PC-3 (cell line): ENCODE measurements at regions not wholly inside any gene's neighbourhood (a gene's known extent, or its start where the extent isn't known, plus 50 kb on each side); places are given as distances from the start of the nearest gene placed in this dataset.

Experiments used
- ATAC-seq: fragments of 200-7000 bp; cut with Tn5 transposase; 2 replicates; pipeline ENCODE4 v1.9.1; 2020; ENCODE audit warnings: mild to moderate bottlenecking, moderate library complexity
- BruUV-seq: library from RNA; stranded (reverse); fragments of 400-500 nt; replicated peaks from 2 replicates; lab custom pipeline; 2021; lab: Mats Ljungman, UMichigan
- CTCF ChIA-PET: fragments of 300-600 bp; sonication (Branson Sonifier 250); formaldehyde crosslinking; loops from one replicate; lab custom pipeline; 2022; ENCODE audit warnings: antibody characterized with exemption; lab: Charles Lee
- POLR2A ChIA-PET: fragments of 300-600 bp; sonication (Branson Sonifier 250); formaldehyde crosslinking; loops from one replicate; lab custom pipeline; 2022; ENCODE audit warnings: antibody characterized with exemption; ENCODE audit not compliant: unreplicated experiment; lab: Charles Lee
- DNase-seq: peaks from one replicate; pipeline ENCODE4 v3.0.0-alpha.2; 2015
- H2AFZ ChIP-seq: fragments of 300-600 bp; sonication (generic); 2 replicates; pipeline ENCODE4 v1.6.0; 2016; ENCODE audit warnings: antibody characterized with exemption, low read length
- H3F3A ChIP-seq: fragments of 300-600 bp; sonication (generic); one replicate; pipeline ENCODE4 v1.6.0; 2017; ENCODE audit warnings: antibody characterized with exemption, low read length, control low read depth, mild to moderate bottlenecking; ENCODE audit not compliant: unreplicated experiment
- H3K27ac ChIP-seq: fragments of 300-600 bp; sonication (generic); 2 replicates; pipeline ENCODE4 v1.5.1; 2016; ENCODE audit warnings: mild to moderate bottlenecking, low read length
- H3K27me3 ChIP-seq: fragments of 300-600 bp; sonication (generic); 2 replicates; pipeline ENCODE4 v1.6.1; 2016; ENCODE audit warnings: low read length, mixed read lengths
- H3K36me3 ChIP-seq: fragments of 300-600 bp; sonication (generic); 2 replicates; pipeline ENCODE4 v1.6.1; 2016; ENCODE audit warnings: low read depth, mixed run types, low read length, mixed read lengths
- H3K4me1 ChIP-seq: fragments of 300-600 bp; sonication (generic); 2 replicates; pipeline ENCODE4 v1.5.1; 2016; ENCODE audit warnings: low read length; ENCODE audit not compliant: insufficient read depth
- H3K4me2 ChIP-seq: fragments of 300-600 bp; sonication (generic); 2 replicates; pipeline ENCODE4 v1.6.0; 2016; ENCODE audit warnings: low read length
- H3K4me3 ChIP-seq: fragments of 300-600 bp; sonication (generic); 2 replicates; pipeline ENCODE4 v1.5.1; 2016; ENCODE audit warnings: mild to moderate bottlenecking, low read length, mixed read lengths
- H3K79me2 ChIP-seq: fragments of 300-600 bp; sonication (generic); 2 replicates; pipeline ENCODE4 v1.6.1; 2017; ENCODE audit warnings: low read length, mixed read lengths
- H3K9ac ChIP-seq: fragments of 300-600 bp; sonication (generic); 2 replicates; pipeline ENCODE4 v1.6.0; 2016; ENCODE audit warnings: mild to moderate bottlenecking, low read length
- H3K9me2 ChIP-seq: fragments of 300-600 bp; sonication (generic); replicated peaks from 2 replicates; pipeline ENCODE4 v1.6.1; 2016; ENCODE audit warnings: mixed run types, low read length, mixed read lengths
- H3K9me3 ChIP-seq: fragments of 300-600 bp; sonication (generic); 2 replicates; pipeline ENCODE4 v1.6.1; 2016; ENCODE audit warnings: low read length, mixed read lengths
- H4K20me1 ChIP-seq: fragments of 300-600 bp; sonication (generic); 2 replicates; pipeline ENCODE4 v1.6.1; 2016; ENCODE audit warnings: low read length, mixed read lengths
- EZH2 ChIP-seq: fragments of 300-600 bp; sonication (generic); IDR thresholded peaks from one replicate; pipeline ENCODE4 v1.6.1; 2017; ENCODE audit warnings: antibody characterized with exemption, mild to moderate bottlenecking, low read length; ENCODE audit not compliant: unreplicated experiment
- EZH2phosphoT487 ChIP-seq: fragments of 300-600 bp; sonication (generic); IDR thresholded peaks from 2 replicates; pipeline ENCODE4 v1.6.1; 2018; ENCODE audit warnings: mild to moderate bottlenecking, antibody characterized with exemption, low read length, borderline replicate concordance
- intact Hi-C: fragments of 100-400 bp; cut with micrococcal nuclease; formaldehyde crosslinking; loops from 2 replicates; pipeline ENCODE4 v1.9.0; 2023
- TF ChIP-seq, protein P1 (sequence below): fragments of 300-600 bp; sonication (generic); conservative IDR thresholded peaks from 2 replicates; pipeline ENCODE4 v1.5.1; 2017; ENCODE audit warnings: antibody characterized with exemption, low read depth, mild to moderate bottlenecking, low read length

DNA sequence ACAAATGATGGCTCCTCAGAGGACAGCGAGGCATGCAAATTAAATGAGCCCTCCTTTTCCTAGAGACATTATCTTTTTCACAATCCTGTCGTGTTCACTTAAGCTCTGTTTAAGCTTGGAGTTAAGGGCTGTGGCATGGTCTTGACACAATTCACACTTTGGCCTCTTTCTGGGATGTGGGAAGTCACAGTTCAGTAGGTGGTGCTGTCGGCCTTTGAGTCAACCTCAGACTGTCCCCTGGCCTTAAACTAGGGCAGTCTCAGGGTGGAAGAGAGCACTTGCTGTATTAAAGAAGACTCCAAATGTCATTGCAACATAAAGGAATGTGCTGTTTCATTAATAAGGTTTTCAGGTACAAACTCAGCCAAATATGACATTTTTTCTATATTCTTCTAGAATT is 351.0 kb downstream of the MCTP2 start:
- H3K9me2 ChIP-seq: no peaks in the 10 kb centered on the region
- peaks cover 76% of the 10 kb centered on the region for H3K27me3 ChIP-seq
- ChIA-PET POLR2A (no interaction called here), CTCF (no interaction called here)
- TF ChIP-seq EZH2phosphoT487: no peak
- TF ChIP-seq, protein P1, sequence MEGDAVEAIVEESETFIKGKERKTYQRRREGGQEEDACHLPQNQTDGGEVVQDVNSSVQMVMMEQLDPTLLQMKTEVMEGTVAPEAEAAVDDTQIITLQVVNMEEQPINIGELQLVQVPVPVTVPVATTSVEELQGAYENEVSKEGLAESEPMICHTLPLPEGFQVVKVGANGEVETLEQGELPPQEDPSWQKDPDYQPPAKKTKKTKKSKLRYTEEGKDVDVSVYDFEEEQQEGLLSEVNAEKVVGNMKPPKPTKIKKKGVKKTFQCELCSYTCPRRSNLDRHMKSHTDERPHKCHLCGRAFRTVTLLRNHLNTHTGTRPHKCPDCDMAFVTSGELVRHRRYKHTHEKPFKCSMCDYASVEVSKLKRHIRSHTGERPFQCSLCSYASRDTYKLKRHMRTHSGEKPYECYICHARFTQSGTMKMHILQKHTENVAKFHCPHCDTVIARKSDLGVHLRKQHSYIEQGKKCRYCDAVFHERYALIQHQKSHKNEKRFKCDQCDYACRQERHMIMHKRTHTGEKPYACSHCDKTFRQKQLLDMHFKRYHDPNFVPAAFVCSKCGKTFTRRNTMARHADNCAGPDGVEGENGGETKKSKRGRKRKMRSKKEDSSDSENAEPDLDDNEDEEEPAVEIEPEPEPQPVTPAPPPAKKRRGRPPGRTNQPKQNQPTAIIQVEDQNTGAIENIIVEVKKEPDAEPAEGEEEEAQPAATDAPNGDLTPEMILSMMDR: peak; percentile 46
- intact Hi-C loops: no loop called here
- H3K9ac ChIP-seq: no peak overlapping the region
- no peaks in the 10 kb centered on the region for H3K9me3 ChIP-seq
- H4K20me1 ChIP-seq: no peaks in the 10 kb centered on the region
- no peak overlapping the region for H2AFZ ChIP-seq
- no TSS peak for BruUV-seq
- no peak for ATAC-seq
- no peak overlapping the region for H3K27ac ChIP-seq
- no peak overlapping the region for H3K4me3 ChIP-seq
- H3K4me2 ChIP-seq: no peak overlapping the region
- peak; percentile 36 for DNase-seq
- no peaks in the 10 kb centered on the region for H3K79me2 ChIP-seq
- H3F3A ChIP-seq: no peaks in the 10 kb centered on the region
- H3K36me3 ChIP-seq: no peaks in the 10 kb centered on the region; the same call in 1 of the 2 replicates
- no peaks in the 10 kb centered on the region for H3K4me1 ChIP-seq

DNA sequence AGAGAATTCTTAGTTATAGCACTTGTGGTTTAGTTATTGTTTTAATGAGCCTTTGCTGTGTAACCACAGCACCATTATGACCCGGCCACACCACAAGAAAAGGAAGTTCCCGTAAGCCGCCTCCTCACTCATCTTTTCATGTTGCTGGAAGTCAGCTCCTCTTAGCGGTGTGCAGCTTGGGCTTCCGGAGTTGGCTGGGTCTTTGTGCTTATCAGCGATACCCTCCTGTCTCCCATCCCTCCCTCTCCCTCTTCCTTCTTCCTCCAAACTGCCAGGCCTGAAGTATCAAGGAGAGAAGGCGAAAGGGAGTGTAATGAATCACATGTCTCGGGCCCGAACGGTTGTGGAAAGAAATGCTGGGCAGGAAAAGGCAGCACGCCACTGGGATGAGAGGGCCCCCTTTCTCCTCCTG is 353.5 kb downstream of the MCTP2 start:
- no TSS peak for BruUV-seq
- H3K9ac ChIP-seq: no peak overlapping the region
- H3K4me2 ChIP-seq: no peak overlapping the region
- CTCF ChIA-PET: no interaction called here
- no peak overlapping the region for H3K27ac ChIP-seq
- H3K36me3 ChIP-seq: no peaks in the 10 kb centered on the region; the same call in 1 of the 2 replicates
- H3F3A ChIP-seq: no peaks in the 10 kb centered on the region
- no peaks in the 10 kb centered on the region for H3K79me2 ChIP-seq
- H3K9me2 ChIP-seq: no peaks in the 10 kb centered on the region
- no peak for ATAC-seq
- H3K4me3 ChIP-seq: no peak overlapping the region
- peaks cover 70% of the 10 kb centered on the region for H3K27me3 ChIP-seq
- intact Hi-C loops: no loop called here
- H3K9me3 ChIP-seq: no peaks in the 10 kb centered on the region
- H4K20me1 ChIP-seq: no peaks in the 10 kb centered on the region
- TF ChIP-seq EZH2phosphoT487 (no peak), EZH2 (no peak)
- TF ChIP-seq, protein P1: no peak
- no peaks in the 10 kb centered on the region for H3K4me1 ChIP-seq
- POLR2A ChIA-PET: no interaction called here
- no peak for DNase-seq
- no peak overlapping the region for H2AFZ ChIP-seq

DNA sequence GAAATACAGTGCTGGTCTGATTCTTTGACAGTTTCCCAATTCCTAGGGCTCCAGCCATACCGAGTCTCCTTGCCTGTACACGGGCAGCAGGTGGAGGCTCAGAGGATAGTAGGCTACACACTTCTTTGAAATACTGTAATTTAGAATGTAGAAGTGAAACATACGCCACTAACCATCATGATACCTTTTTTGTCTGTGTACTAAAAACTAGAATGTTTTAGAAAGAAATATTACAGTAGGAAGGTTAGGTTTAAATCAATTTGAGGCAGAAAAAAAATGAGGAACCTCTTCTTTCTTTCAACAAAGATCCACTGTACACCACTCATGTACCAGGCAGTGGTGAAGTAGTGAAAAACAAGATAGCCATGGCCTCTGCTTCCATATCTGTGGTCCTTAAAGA is 354.7 kb downstream of the MCTP2 start:
- no peaks in the 10 kb centered on the region for H3K9me3 ChIP-seq
- no peak for DNase-seq
- H3K4me3 ChIP-seq: no peak overlapping the region
- no peaks in the 10 kb centered on the region for H4K20me1 ChIP-seq
- no peak overlapping the region for H3K27ac ChIP-seq
- no peak overlapping the region for H2AFZ ChIP-seq
- BruUV-seq: no TSS peak
- CTCF ChIA-PET: no interaction called here
- TF ChIP-seq EZH2phosphoT487 (no peak), EZH2 (no peak)
- TF ChIP-seq, protein P1: no peak
- no peak for ATAC-seq
- H3K79me2 ChIP-seq: no peaks in the 10 kb centered on the region
- H3F3A ChIP-seq: no peaks in the 10 kb centered on the region
- H3K4me1 ChIP-seq: no peaks in the 10 kb centered on the region
- H3K9me2 ChIP-seq: no peaks in the 10 kb centered on the region
- no peak overlapping the region for H3K4me2 ChIP-seq
- POLR2A ChIA-PET: no interaction called here
- H3K9ac ChIP-seq: no peak overlapping the region
- H3K27me3 ChIP-seq: peaks cover 57% of the 10 kb centered on the region
- H3K36me3 ChIP-seq: no peaks in the 10 kb centered on the region; the same call in 1 of the 2 replicates
- intact Hi-C loops: no loop called here
